Smooth muscle cell (in vitro differentiated cells): ENCODE measurements at regions not wholly inside any gene's neighbourhood (a gene's known extent, or its start where the extent isn't known, plus 50 kb on each side); places are given as distances from the start of the nearest gene placed in this dataset.
A peak's percentile ranks its signal among the peaks of the same experiment; 100 is the strongest.

Experiments
- DNase-seq: peaks from one replicate; lab custom pipeline; 2025; ENCODE audit not compliant: unreplicated experiment; lab: John Stamatoyannopoulos, UW
- H2AFZ ChIP-seq: fragments of 200-600 bp; sonication (generic); 2 replicates; pipeline ENCODE4 v1.6.0; 2016; ENCODE audit warnings: antibody characterized with exemption, low read depth, mild to moderate bottlenecking
- H3F3A ChIP-seq: fragments of 200-600 bp; sonication (generic); 2 replicates; pipeline ENCODE4 v1.6.0; 2017; ENCODE audit warnings: antibody characterized with exemption, low read depth
- H3K27ac ChIP-seq: fragments of 200-600 bp; sonication (generic); 2 replicates; pipeline ENCODE4 v1.5.1; 2016; ENCODE audit warnings: low read depth, mild to moderate bottlenecking
- H3K27me3 ChIP-seq: fragments of 200-600 bp; sonication (generic); 2 replicates; pipeline ENCODE4 v1.6.1; 2016; ENCODE audit warnings: low read depth, mild to moderate bottlenecking
- H3K36me3 ChIP-seq: fragments of 200-600 bp; sonication (generic); 2 replicates; pipeline ENCODE4 v1.5.1; 2016; ENCODE audit warnings: low read depth
- H3K4me1 ChIP-seq: fragments of 200-600 bp; sonication (generic); 2 replicates; pipeline ENCODE4 v1.5.1; 2016; ENCODE audit warnings: low read depth
- H3K4me2 ChIP-seq: fragments of 200-600 bp; sonication (generic); 2 replicates; pipeline ENCODE4 v1.6.0; 2016; ENCODE audit warnings: mild to moderate bottlenecking
- H3K4me3 ChIP-seq: fragments of 200-600 bp; sonication (generic); 2 replicates; pipeline ENCODE4 v1.5.1; 2016; ENCODE audit warnings: mild to moderate bottlenecking
- H3K79me2 ChIP-seq: fragments of 200-600 bp; sonication (generic); 2 replicates; pipeline ENCODE4 v1.6.0; 2016; ENCODE audit warnings: low read depth, mild to moderate bottlenecking
- H3K9ac ChIP-seq: fragments of 200-600 bp; sonication (generic); 2 replicates; pipeline ENCODE4 v1.6.0; 2016; ENCODE audit warnings: low read depth
- H3K9me3 ChIP-seq: fragments of 200-600 bp; sonication (generic); replicated peaks from 2 replicates; pipeline ENCODE4 v1.5.1; 2016; ENCODE audit warnings: low read depth
- H4K20me1 ChIP-seq: fragments of 200-600 bp; sonication (generic); 2 replicates; pipeline ENCODE4 v1.6.0; 2016; ENCODE audit warnings: low read depth
- WGBS: methylation state at CpG from one replicate; pipeline ENCODE4 v1.1.7; 2016; ENCODE audit warnings: low lambda C conversion rate; 5-methylcytosine and 5-hydroxymethylcytosine counted together
- TF ChIP-seq, protein P1 (sequence below): fragments of 200-600 bp; sonication (generic); IDR thresholded peaks from 2 replicates; pipeline ENCODE4 v1.5.1; 2017; ENCODE audit warnings: borderline replicate concordance, mild to moderate bottlenecking, antibody characterized with exemption; ENCODE audit not compliant: insufficient read depth, poor library complexity, severe bottlenecking

DNA sequence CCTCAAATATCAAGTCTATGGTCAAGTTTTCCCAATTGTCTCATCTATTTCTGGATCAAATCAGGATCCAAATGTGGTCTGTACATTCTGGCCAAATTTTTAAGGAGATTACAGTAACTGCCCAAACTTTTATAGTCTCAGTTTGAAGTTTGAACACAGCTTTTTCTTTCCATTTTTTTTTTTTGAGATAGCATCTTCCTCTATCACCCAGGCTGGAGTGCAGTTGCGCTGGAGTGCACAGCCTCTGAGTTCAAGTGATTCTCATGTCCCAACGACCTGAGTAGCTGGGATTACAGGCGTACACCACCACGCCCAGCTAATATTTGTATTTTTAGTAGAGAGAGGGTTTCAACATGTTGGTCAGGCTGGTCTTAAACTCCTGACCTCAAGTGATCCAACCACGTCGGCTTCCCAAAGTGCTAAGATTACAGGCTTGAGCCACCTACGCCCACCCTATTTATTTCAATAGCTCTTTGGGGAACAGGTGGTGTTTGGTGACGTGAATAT is 84.9 kb upstream of the CARMIL1 start:
- Histone ChIP-seq H3K4me3 (no peak overlapping the region), H2AFZ (no peak overlapping the region), H3K79me2 (no peaks in the 10 kb centered on the region), H3K9ac (no peak overlapping the region), H3K27me3 (no peaks in the 10 kb centered on the region), H3K36me3 (no peaks in the 10 kb centered on the region), H3K4me2 (peak overlapping the region; percentile 83), H3K4me1 (peaks cover 8% of the 10 kb centered on the region), H3F3A (peaks cover 13% of the 10 kb centered on the region), H4K20me1 (no peaks in the 10 kb centered on the region), H3K27ac (peak overlapping the region; percentile 91), H3K9me3 (no peaks in the 10 kb centered on the region)
- 63% methylated on average over 8 of the region's 8 CpGs for WGBS
- no peak for DNase-seq
- TF ChIP-seq, protein P1, sequence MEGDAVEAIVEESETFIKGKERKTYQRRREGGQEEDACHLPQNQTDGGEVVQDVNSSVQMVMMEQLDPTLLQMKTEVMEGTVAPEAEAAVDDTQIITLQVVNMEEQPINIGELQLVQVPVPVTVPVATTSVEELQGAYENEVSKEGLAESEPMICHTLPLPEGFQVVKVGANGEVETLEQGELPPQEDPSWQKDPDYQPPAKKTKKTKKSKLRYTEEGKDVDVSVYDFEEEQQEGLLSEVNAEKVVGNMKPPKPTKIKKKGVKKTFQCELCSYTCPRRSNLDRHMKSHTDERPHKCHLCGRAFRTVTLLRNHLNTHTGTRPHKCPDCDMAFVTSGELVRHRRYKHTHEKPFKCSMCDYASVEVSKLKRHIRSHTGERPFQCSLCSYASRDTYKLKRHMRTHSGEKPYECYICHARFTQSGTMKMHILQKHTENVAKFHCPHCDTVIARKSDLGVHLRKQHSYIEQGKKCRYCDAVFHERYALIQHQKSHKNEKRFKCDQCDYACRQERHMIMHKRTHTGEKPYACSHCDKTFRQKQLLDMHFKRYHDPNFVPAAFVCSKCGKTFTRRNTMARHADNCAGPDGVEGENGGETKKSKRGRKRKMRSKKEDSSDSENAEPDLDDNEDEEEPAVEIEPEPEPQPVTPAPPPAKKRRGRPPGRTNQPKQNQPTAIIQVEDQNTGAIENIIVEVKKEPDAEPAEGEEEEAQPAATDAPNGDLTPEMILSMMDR = no peak

DNA sequence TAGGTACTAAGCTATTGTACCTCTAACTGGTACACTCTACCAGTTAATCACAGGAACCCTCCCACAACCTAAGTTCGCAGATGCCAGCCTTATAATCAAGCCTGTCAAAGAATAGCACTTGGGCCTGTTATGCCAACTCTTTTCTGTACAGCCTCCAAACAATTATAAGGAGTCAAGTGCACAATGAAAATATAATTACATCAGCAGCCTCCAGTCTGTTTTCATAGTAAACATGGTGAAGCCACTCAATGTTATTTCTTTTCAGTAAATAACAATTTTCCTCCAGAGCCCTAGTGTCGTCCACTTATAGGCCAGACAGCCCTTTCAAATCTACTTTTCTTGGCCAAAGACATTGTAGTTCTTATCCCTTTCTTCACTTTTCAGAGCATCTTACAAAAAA is 82.7 kb upstream of the CARMIL1 start:
- Histone ChIP-seq H3F3A (peaks cover 13% of the 10 kb centered on the region), H3K9ac (no peak overlapping the region), H4K20me1 (no peaks in the 10 kb centered on the region), H3K4me1 (peaks cover 8% of the 10 kb centered on the region), H3K27me3 (no peaks in the 10 kb centered on the region), H3K4me2 (no peak overlapping the region), H3K36me3 (no peaks in the 10 kb centered on the region), H3K27ac (no peak overlapping the region), H3K79me2 (no peaks in the 10 kb centered on the region), H3K4me3 (no peak overlapping the region), H2AFZ (no peak overlapping the region), H3K9me3 (no peaks in the 10 kb centered on the region)
- DNase-seq = no peak
- TF ChIP-seq, protein P1 = no peak
- whole genome bisulfite sequencing = 97% methylated on average over 2 of the region's 2 CpGs

DNA sequence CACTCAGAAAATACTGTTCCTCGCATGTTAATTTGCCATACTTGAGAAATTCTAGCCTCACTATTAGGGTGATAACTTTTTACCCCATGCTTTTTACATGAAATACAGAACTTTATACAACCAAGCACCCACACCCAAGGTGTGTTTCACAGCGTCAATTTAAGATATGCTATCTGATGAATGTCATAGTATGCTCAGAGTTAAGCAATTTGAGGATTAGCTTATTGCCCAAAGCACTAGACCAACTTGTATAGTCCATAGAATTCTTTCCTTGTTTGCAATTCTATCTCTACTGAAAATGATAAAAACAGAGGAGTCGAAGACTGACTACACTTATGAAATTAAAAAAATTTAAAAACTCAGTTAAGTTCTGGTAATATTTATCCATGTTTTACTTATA is 82.1 kb upstream of the CARMIL1 start:
- Histone ChIP-seq H3K9me3 (no peaks in the 10 kb centered on the region), H3K4me1 (peaks cover 8% of the 10 kb centered on the region), H3F3A (peaks cover 13% of the 10 kb centered on the region), H4K20me1 (no peaks in the 10 kb centered on the region), H3K9ac (no peak overlapping the region), H3K79me2 (no peaks in the 10 kb centered on the region), H3K4me2 (no peak overlapping the region), H3K27me3 (no peaks in the 10 kb centered on the region), H3K27ac (no peak overlapping the region), H3K4me3 (no peak overlapping the region), H2AFZ (no peak overlapping the region), H3K36me3 (no peaks in the 10 kb centered on the region)
- WGBS = 82% methylated on average over 3 of the region's 3 CpGs
- TF ChIP-seq, protein P1 = no peak
- DNase-seq = no peak

DNA sequence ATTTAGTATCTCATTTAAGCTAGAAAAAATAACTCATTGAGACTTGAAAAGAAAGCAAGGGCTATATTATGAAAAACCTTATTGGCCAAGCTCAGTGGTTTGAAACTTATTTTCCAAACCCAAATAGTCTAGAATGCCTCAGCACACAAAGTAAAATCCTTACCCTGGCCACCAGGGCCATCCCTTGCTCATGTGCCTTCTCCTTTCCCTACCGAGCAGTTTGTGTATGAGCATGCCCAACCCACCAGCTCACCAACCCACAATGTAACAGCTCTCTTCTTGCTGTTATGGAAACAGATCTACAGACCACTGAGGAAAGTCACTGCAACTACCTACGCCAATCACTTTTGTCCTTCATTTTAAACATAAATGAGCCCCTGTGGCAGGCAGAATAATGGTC is 79.6 kb upstream of the CARMIL1 start:
- Histone ChIP-seq H2AFZ (no peak overlapping the region), H3K36me3 (no peaks in the 10 kb centered on the region), H3K4me3 (no peak overlapping the region), H3F3A (no peaks in the 10 kb centered on the region), H3K9ac (no peak overlapping the region), H3K4me2 (no peak overlapping the region), H4K20me1 (no peaks in the 10 kb centered on the region), H3K27me3 (no peaks in the 10 kb centered on the region), H3K4me1 (no peaks in the 10 kb centered on the region), H3K27ac (no peak overlapping the region), H3K79me2 (no peaks in the 10 kb centered on the region), H3K9me3 (peaks cover 3% of the 10 kb centered on the region)
- TF ChIP-seq, protein P1 = no peak
- DNase-seq = no peak
- 83% methylated on average over 2 of the region's 2 CpGs for WGBS
